GM12878 (cell line): ENCODE measurements at regions not wholly inside any gene's neighbourhood (a gene's known extent, or its start where the extent isn't known, plus 50 kb on each side); places are given as distances from the start of the nearest gene placed in this dataset.

Experiments
- ATAC-seq: fragments of 200-7000 bp; cut with Tn5 transposase; 3 replicates; pipeline ENCODE4 v1.9.1; 2020; ENCODE audit warnings: mild to moderate bottlenecking, moderate library complexity
- BruUV-seq: library from RNA; stranded (reverse); fragments of 400-500 nt; replicated peaks from 2 replicates; lab custom pipeline; 2021; lab: Mats Ljungman, UMichigan
- CTCF ChIA-PET: fragments of 300-600 bp; sonication (Branson Sonifier 250); formaldehyde crosslinking; extraction: SDS; loops from one replicate; lab custom pipeline; 2021; ENCODE audit warnings: inconsistent platforms; lab: Yijun Ruan, JAX
- POLR2A ChIA-PET: fragments of 350-600 bp; formaldehyde crosslinking; extraction: SDS; loops from one replicate; lab custom pipeline; 2021; ENCODE audit warnings: inconsistent platforms; lab: Charles Lee
- RAD21 ChIA-PET: fragments of 300-600 bp; sonication (Branson Sonifier 250); formaldehyde crosslinking; loops from one replicate; lab custom pipeline; 2023; ENCODE audit warnings: antibody characterized with exemption; ENCODE audit not compliant: unreplicated experiment; lab: Charles Lee
- SMC1A ChIA-PET: fragments of 300-600 bp; sonication (Branson Sonifier 250); formaldehyde crosslinking; loops from one replicate; lab custom pipeline; 2023; ENCODE audit not compliant: unreplicated experiment, uncharacterized antibody; lab: Charles Lee
- DNase-seq: peaks from one replicate; pipeline ENCODE4 v3.0.0-alpha.2; 2011; ENCODE audit warnings: low read depth, low spot score
- FAIRE-seq: peaks from 3 replicates; lab custom pipeline; 2011; peaks lifted over from hg19 to GRCh38; lab: Jason Lieb, UNC
- H2AFZ ChIP-seq: 2 replicates; pipeline ENCODE4 v1.6.0; 2011; ENCODE audit warnings: low read depth, low read length, control low read depth; ENCODE audit not compliant: control insufficient read depth
- H3K27ac ChIP-seq: 2 replicates; pipeline ENCODE4 v1.5.1; 2011; ENCODE audit warnings: control low read depth; ENCODE audit not compliant: control insufficient read depth, insufficient read depth
- H3K27me3 ChIP-seq, 2 experiments: replicated peaks in 1 of 2; 2 replicates each; pipeline versions ENCODE4 v1.6.0 to v1.6.1; 2011; ENCODE audit warnings: low read length in 1 of 2; ENCODE audit not compliant: control insufficient read depth in 2 of 2, insufficient read depth in 2 of 2
- H3K36me3 ChIP-seq, 2 experiments: 2 replicates each; pipeline ENCODE4 v1.5.1; 2011; ENCODE audit warnings: low read length in 1 of 2; ENCODE audit not compliant: control insufficient read depth in 2 of 2, insufficient read depth in 2 of 2
- H3K4me1 ChIP-seq: 2 replicates; pipeline ENCODE4 v1.6.1; 2011; ENCODE audit warnings: mild to moderate bottlenecking, low read length, moderate library complexity, mixed read lengths; ENCODE audit not compliant: control insufficient read depth, insufficient read depth
- H3K4me2 ChIP-seq: 2 replicates; pipeline ENCODE4 v1.6.0; 2011; ENCODE audit warnings: control low read depth; ENCODE audit not compliant: control insufficient read depth, insufficient read depth
- H3K4me3 ChIP-seq: fragments of 200-600 bp; sonication (generic); 2 replicates; pipeline ENCODE4 v1.5.1; 2016
- H3K79me2 ChIP-seq: 2 replicates; pipeline ENCODE4 v1.6.0; 2011; ENCODE audit warnings: low read length; ENCODE audit not compliant: control insufficient read depth, insufficient read depth
- H3K9ac ChIP-seq: 2 replicates; pipeline ENCODE4 v1.8.0; 2011; ENCODE audit warnings: low read length, control low read depth, mixed read lengths; ENCODE audit not compliant: control insufficient read depth, insufficient read depth
- H3K9me3 ChIP-seq: replicated peaks from 3 replicates; pipeline ENCODE4 v1.5.1; 2011; ENCODE audit warnings: mild to moderate bottlenecking, low read length; ENCODE audit not compliant: control insufficient read depth, insufficient read depth
- H4K20me1 ChIP-seq: 2 replicates; pipeline ENCODE4 v1.6.0; 2011; ENCODE audit not compliant: control insufficient read depth, insufficient read depth
- ATF7 ChIP-seq: fragments of 450-650 bp; IDR thresholded peaks from 2 replicates; pipeline ENCODE4 v1.6.1; 2016; ENCODE audit warnings: low read depth, mild to moderate bottlenecking
- CHD1 ChIP-seq: IDR thresholded peaks from 2 replicates; pipeline ENCODE4 v1.6.1; 2012; ENCODE audit warnings: low read depth, low read length, improper control_type of control experiment
- DPF2 ChIP-seq: fragments of 450-650 bp; IDR thresholded peaks from 2 replicates; pipeline ENCODE4 v1.6.1; 2017; ENCODE audit warnings: mild to moderate bottlenecking
- EP300 ChIP-seq, 2 experiments: fragments of 150-350 bp in 1 of 2; IDR thresholded peaks; 2 replicates each; pipeline ENCODE4 v1.6.1; 2011 to 2012; ENCODE audit warnings: low read depth in 2 of 2, low read length in 2 of 2, borderline replicate concordance in 1 of 2, improper control_type of control experiment in 1 of 2, inconsistent platforms in 1 of 2; ENCODE audit not compliant: control insufficient read depth in 1 of 2
- HDAC6 ChIP-seq: fragments of 200-600 bp; sonication (generic); IDR thresholded peaks from one replicate; pipeline ENCODE4 v1.8.0; 2017; ENCODE audit warnings: antibody characterized with exemption; ENCODE audit not compliant: unreplicated experiment
- RB1 ChIP-seq: fragments of 450-650 bp; formaldehyde crosslinking; IDR thresholded peaks from 2 replicates; pipeline ENCODE4 v1.6.1; 2017; ENCODE audit warnings: mild to moderate bottlenecking, borderline replicate concordance
- SIX5 ChIP-seq: IDR thresholded peaks from 2 replicates; pipeline ENCODE4 v1.6.1; 2011; ENCODE audit warnings: mild to moderate bottlenecking, low read depth, low read length, moderate library complexity; ENCODE audit not compliant: severe bottlenecking
- SREBF1 ChIP-seq: IDR thresholded peaks from 2 replicates; pipeline ENCODE4 v1.6.1; 2012; ENCODE audit warnings: mild to moderate bottlenecking, low read length
- WGBS: methylation state at CpG from one replicate; pipeline ENCODE4 v1.1.6; 2016; ENCODE audit warnings: low lambda C conversion rate; ENCODE audit not compliant: insufficient replicate concordance, insufficient coverage; ENCODE audit errors: missing lambda C conversion rate; 5-methylcytosine and 5-hydroxymethylcytosine counted together
- in situ Hi-C: fragments of 300-500 bp; cut with MboI; formaldehyde crosslinking; loops from 9 replicates; pipeline ENCODE4 v1.14.3; 2018; ENCODE audit warnings: mixed read lengths
- intact Hi-C: fragments of 100-400 bp; cut with micrococcal nuclease; formaldehyde crosslinking; loops from one replicate; pipeline ENCODE4 v1.14.2; 2022; ENCODE audit not compliant: unreplicated experiment
- TF ChIP-seq, protein P1 (sequence below): IDR thresholded peaks from 2 replicates; pipeline ENCODE4 v1.6.1; 2012; ENCODE audit warnings: mild to moderate bottlenecking, low read depth, low read length

DNA sequence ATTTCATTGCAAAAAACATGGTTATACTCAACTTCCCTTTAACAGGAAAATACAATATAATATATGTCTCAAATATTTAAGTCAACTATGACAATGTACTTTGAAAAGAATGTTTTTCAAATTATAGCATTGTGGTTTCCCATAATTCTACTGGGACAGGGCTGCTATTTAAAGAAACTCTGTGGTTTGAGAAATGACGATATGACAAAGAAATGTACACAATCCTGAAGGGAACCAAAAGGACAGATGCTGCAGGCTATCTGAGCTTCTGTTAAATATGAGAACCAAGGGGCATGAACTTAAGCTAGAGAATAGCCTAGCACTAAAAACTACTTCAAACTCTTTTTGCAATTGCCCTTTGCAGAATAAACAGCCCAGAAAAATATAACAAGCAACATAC lies 415.9 kb downstream of the GRB14 start:
- 0% methylated on average over 1 of the region's 1 CpG for WGBS
- H3K27me3 ChIP-seq: no peaks in the 10 kb centered on the region
- H3K27ac ChIP-seq: no peak overlapping the region
- no peak overlapping the region for H3K4me2 ChIP-seq
- no peak for FAIRE-seq
- BruUV-seq: no TSS peak
- no peak overlapping the region for H3K9ac ChIP-seq
- intact Hi-C loops: no loop called here
- ATAC-seq: no peak
- H3K9me3 ChIP-seq: no peaks in the 10 kb centered on the region
- DNase-seq: no peak
- RAD21 ChIA-PET: no interaction called here
- no peak for TF ChIP-seq RB1
- H3K79me2 ChIP-seq: no peaks in the 10 kb centered on the region
- H4K20me1 ChIP-seq: no peaks in the 10 kb centered on the region
- CTCF ChIA-PET: interaction anchor here (0.5 kb wide), 1 partner anchor 961 kb away, joined by 3 read pairs; no protein-coding TSS in a partner anchor
- H3K4me1 ChIP-seq: no peaks in the 10 kb centered on the region
- SMC1A ChIA-PET: no interaction called here
- H3K4me3 ChIP-seq: no peak overlapping the region
- no peaks in the 10 kb centered on the region for H3K36me3 ChIP-seq
- no peak overlapping the region for H2AFZ ChIP-seq
- in situ Hi-C loops: no loop called here
- POLR2A ChIA-PET: no interaction called here

GRCh38 chr2:164203131-164203530 lies 418.2 kb downstream of the GRB14 start:
- 0% methylated on average over 3 of the region's 3 CpGs for WGBS
- H3K79me2 ChIP-seq: no peaks in the 10 kb centered on the region
- H2AFZ ChIP-seq: no peak overlapping the region
- ATAC-seq: no peak
- no peaks in the 10 kb centered on the region for H4K20me1 ChIP-seq
- ChIA-PET POLR2A (no interaction called here), CTCF (interaction anchor here (0.6 kb wide), 1 partner anchor 457 kb away, joined by 3 read pairs; no protein-coding TSS in a partner anchor), SMC1A (no interaction called here), RAD21 (no interaction called here)
- no peaks in the 10 kb centered on the region for H3K36me3 ChIP-seq
- in situ Hi-C loops: no loop called here
- intact Hi-C loops: no loop called here
- no peaks in the 10 kb centered on the region for H3K27me3 ChIP-seq
- no peak overlapping the region for H3K4me2 ChIP-seq
- H3K27ac ChIP-seq: no peak overlapping the region
- H3K4me1 ChIP-seq: no peaks in the 10 kb centered on the region
- no peak for DNase-seq
- no peak overlapping the region for H3K4me3 ChIP-seq
- no peak for FAIRE-seq
- no TSS peak for BruUV-seq
- no peak overlapping the region for H3K9ac ChIP-seq
- no peak for TF ChIP-seq DPF2
- TF ChIP-seq ATF7: no peak
- no peak for TF ChIP-seq HDAC6
- no peak for TF ChIP-seq CHD1
- no peak for TF ChIP-seq SIX5
- TF ChIP-seq, protein P1, sequence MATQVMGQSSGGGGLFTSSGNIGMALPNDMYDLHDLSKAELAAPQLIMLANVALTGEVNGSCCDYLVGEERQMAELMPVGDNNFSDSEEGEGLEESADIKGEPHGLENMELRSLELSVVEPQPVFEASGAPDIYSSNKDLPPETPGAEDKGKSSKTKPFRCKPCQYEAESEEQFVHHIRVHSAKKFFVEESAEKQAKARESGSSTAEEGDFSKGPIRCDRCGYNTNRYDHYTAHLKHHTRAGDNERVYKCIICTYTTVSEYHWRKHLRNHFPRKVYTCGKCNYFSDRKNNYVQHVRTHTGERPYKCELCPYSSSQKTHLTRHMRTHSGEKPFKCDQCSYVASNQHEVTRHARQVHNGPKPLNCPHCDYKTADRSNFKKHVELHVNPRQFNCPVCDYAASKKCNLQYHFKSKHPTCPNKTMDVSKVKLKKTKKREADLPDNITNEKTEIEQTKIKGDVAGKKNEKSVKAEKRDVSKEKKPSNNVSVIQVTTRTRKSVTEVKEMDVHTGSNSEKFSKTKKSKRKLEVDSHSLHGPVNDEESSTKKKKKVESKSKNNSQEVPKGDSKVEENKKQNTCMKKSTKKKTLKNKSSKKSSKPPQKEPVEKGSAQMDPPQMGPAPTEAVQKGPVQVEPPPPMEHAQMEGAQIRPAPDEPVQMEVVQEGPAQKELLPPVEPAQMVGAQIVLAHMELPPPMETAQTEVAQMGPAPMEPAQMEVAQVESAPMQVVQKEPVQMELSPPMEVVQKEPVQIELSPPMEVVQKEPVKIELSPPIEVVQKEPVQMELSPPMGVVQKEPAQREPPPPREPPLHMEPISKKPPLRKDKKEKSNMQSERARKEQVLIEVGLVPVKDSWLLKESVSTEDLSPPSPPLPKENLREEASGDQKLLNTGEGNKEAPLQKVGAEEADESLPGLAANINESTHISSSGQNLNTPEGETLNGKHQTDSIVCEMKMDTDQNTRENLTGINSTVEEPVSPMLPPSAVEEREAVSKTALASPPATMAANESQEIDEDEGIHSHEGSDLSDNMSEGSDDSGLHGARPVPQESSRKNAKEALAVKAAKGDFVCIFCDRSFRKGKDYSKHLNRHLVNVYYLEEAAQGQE: no peak
- no peak for TF ChIP-seq SREBF1
- no peak for TF ChIP-seq EP300 (IDR thresholded peaks at IDR 0.05; ENCODE audit: borderline replicate concordance in 1 of 2, control insufficient read depth in 1 of 2, low read depth in 2 of 2, low read length in 2 of 2)
- no peaks in the 10 kb centered on the region for H3K9me3 ChIP-seq
